Colonic mucosa (tissue), 4 donors: ENCODE measurements at regions not wholly inside any gene's neighbourhood (a gene's known extent, or its start where the extent isn't known, plus 50 kb on each side); places are given as distances from the start of the nearest gene placed in this dataset.

Experiments used
- DNase-seq: peaks from one replicate; pipeline ENCODE4 v3.0.0-alpha.2; 2020
- H3K27ac ChIP-seq: fragments of 200-600 bp; one replicate; pipeline ENCODE4 v1.8.0; 2021
- H3K27me3 ChIP-seq: fragments of 200-600 bp; one replicate; pipeline ENCODE4 v1.8.0; 2021
- H3K36me3 ChIP-seq: fragments of 200-600 bp; one replicate; pipeline ENCODE4 v1.8.0; 2021
- H3K4me1 ChIP-seq: fragments of 200-600 bp; one replicate; pipeline ENCODE4 v1.8.0; 2021; ENCODE audit warnings: mild to moderate bottlenecking
- H3K4me3 ChIP-seq: fragments of 200-600 bp; one replicate; pipeline ENCODE4 v1.8.0; 2021
- H3K9ac ChIP-seq, 2 donors: one replicate each; pipeline ENCODE4 v1.7.0; 2013; ENCODE audit warnings: control low read depth in 2 of 2, low read depth in 2 of 2, low read length in 2 of 2
- H3K9me3 ChIP-seq: fragments of 200-600 bp; one replicate; pipeline ENCODE4 v1.8.0; 2021
- CTCF ChIP-seq: fragments of 200-600 bp; IDR thresholded peaks from one replicate; pipeline ENCODE4 v1.8.0; 2022; ENCODE audit warnings: antibody characterized with exemption, mild to moderate bottlenecking
- intact Hi-C: fragments of 100-400 bp; cut with DNase I; formaldehyde crosslinking; loops from one replicate; pipeline ENCODE4 v1.14.1; 2022
- donor health status: healthy.
- donor health status: DM: no; HTN: no; CAD: no.
- donor health status: DM: no; HTN: no; CAD: no.

- intact Hi-C loops, result no loop called here
- H3K4me1 ChIP-seq, result no peaks in the 10 kb centered on the region
- no peak for TF ChIP-seq CTCF
- no peaks in the 10 kb centered on the region for H3K9me3 ChIP-seq
- no peaks in the 10 kb centered on the region for H3K27me3 ChIP-seq
- no peak overlapping the region for H3K4me3 ChIP-seq
- H3K36me3 ChIP-seq, result no peaks in the 10 kb centered on the region
- no peak overlapping the region for H3K27ac ChIP-seq
- no peak overlapping the region for H3K9ac ChIP-seq
- no peak for DNase-seq
These were observed 2176.3 kb upstream of the CELF4 start for GRCh38 chr18:39741755-39742466.

GRCh38 chr18:39737869-39738268 lies 2172.3 kb upstream of the CELF4 start:
- Histone ChIP-seq H3K27ac (no peak overlapping the region), H3K27me3 (no peaks in the 10 kb centered on the region), H3K36me3 (no peaks in the 10 kb centered on the region), H3K4me1 (no peaks in the 10 kb centered on the region), H3K4me3 (no peak overlapping the region), H3K9ac (no peak overlapping the region), H3K9me3 (no peaks in the 10 kb centered on the region)
- no peak for DNase-seq
- intact Hi-C loops, result no loop called here
- no peak for TF ChIP-seq CTCF

GRCh38 chr18:39732918-39733317 lies 2167.3 kb upstream of the CELF4 start:
- Histone ChIP-seq H3K9me3 (no peaks in the 10 kb centered on the region), H3K36me3 (no peaks in the 10 kb centered on the region), H3K4me1 (no peaks in the 10 kb centered on the region), H3K27ac (no peak overlapping the region), H3K9ac (no peak overlapping the region), H3K27me3 (no peaks in the 10 kb centered on the region), H3K4me3 (no peak overlapping the region)
- no peak for DNase-seq
- no peak for TF ChIP-seq CTCF
- intact Hi-C loops, result no loop called here

GRCh38 chr18:39730606-39731005 lies 2165.0 kb upstream of the CELF4 start:
- Histone ChIP-seq H3K4me1 (no peaks in the 10 kb centered on the region), H3K36me3 (no peaks in the 10 kb centered on the region), H3K27ac (no peak overlapping the region), H3K27me3 (no peaks in the 10 kb centered on the region), H3K9me3 (no peaks in the 10 kb centered on the region), H3K4me3 (no peak overlapping the region), H3K9ac (no peak overlapping the region)
- intact Hi-C loops, result no loop called here
- no peak for DNase-seq
- no peak for TF ChIP-seq CTCF

GRCh38 chr18:39724652-39725051 lies 2159.1 kb upstream of the CELF4 start:
- no peak for TF ChIP-seq CTCF
- intact Hi-C loops, result no loop called here

More at GRCh38 chr18:39724652-39725051, 2159.1 kb upstream of the CELF4 start:
- no peak for DNase-seq
- no peaks in the 10 kb centered on the region for H3K9me3 ChIP-seq
- H3K4me3 ChIP-seq, result no peak overlapping the region
- no peaks in the 10 kb centered on the region for H3K4me1 ChIP-seq
- H3K36me3 ChIP-seq, result no peaks in the 10 kb centered on the region
- H3K27me3 ChIP-seq, result no peaks in the 10 kb centered on the region
- H3K27ac ChIP-seq, result no peak overlapping the region
- H3K9ac ChIP-seq, result no peak overlapping the region
